Sciatic nerve (tissue), 2 donors: ENCODE measurements at regions not wholly inside any gene's neighbourhood (a gene's known extent, or its start where the extent isn't known, plus 50 kb on each side); places are given as distances from the start of the nearest gene placed in this dataset.

ENCODE experiments used
- ATAC-seq: fragments of 200-7000 bp; cut with Tn5 transposase; one replicate; pipeline ENCODE4 v1.9.1; 2020; ENCODE audit warnings: mild to moderate bottlenecking, moderate library complexity
- DNase-seq: peaks from one replicate; pipeline ENCODE4 v3.0.0-alpha.2; 2020; ENCODE audit warnings: low spot score
- intact Hi-C: fragments of 100-400 bp; cut with DNase I; formaldehyde crosslinking; loops from one replicate; pipeline ENCODE4 v1.14.2; 2022
- donor health status: DM: no; HTN: no; CAD: no.
- donor health status: DM: no; HTN: no; CAD: no.

DNA sequence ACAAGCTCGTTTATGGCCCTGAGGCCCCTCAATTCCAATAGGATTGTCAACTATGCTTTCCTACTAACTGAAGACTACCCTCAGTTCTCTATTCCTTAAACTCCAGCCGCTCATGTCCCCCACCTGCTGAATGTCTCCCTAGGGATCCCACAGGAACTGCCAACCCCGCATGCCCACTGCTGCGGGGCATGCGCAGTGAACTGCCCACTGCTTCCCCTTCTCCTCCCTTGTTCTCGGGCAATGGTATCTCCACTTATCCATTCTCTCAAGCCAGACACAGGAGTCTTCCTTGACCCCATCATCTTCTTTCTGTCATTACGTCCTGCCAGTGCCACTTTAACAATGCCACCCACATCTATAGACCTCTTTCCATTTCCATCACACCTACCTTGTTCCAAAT lies 90.0 kb downstream of the FGF18 start:
- intact Hi-C loops: no loop called here
- ATAC-seq (no peak), DNase-seq (no peak)

DNA sequence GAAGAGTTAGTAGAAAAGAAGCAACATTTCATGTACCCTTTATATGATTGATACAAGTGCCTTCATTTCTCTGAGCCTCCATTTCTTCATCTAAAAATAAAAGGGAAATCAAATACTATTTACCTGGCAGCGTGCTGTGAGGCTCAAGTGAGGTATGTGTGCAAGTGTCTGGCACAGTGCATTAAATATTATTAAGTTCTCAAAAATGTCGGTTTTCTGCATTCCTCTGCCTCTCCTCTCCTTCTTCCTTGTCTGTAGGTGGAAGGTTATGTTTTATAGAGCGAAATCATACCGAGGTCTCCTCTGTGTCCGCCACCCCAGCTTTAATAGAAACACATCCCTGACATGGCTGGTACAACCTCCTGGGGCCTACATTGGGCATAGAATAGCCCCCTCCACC lies 93.0 kb downstream of the FGF18 start:
- ATAC-seq (no peak), DNase-seq (no peak)
- intact Hi-C loops: no loop called here

DNA sequence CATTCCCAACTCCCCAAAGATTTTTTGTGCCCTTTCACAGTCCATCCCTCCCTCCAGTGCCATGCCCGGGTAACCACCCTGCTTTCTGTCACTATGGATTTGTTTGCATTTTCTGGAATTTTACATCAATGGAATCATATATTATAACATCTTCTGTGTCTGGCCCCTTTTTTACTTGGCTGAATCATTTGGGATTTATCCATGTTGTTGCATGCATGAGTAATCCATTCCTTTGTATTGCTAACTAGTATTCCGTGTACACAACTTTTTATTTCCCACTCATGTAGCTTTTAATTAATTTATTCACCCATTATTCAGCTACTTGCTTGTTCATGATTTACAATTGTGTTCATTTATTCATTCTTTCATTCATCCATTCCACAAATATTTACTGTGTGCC lies 94.1 kb downstream of the FGF18 start:
- intact Hi-C loops: no loop called here
- no peak for DNase-seq
- no peak for ATAC-seq

DNA sequence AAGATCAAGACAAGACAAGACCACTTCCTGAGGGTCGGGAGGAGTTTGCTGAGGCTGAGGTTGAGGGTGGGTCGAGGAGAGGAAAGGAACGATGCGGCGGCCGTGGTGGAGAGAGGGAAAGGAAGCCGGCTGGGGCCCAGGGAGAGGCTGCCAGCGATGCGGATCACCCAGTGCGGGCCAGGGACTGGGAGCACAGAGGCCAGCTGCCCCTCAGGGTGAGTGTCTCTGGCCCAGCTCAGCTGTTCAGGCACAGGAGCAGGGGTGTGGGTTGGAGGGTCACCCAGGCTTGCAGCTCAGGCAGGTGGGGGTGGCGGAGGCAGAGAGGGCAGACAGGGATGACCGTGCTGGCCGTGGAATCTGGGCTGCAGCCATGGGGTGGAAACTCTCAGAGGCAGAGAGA lies 99.5 kb downstream of the FGF18 start:
- DNase-seq (no peak), ATAC-seq (no peak)
- intact Hi-C loops: no loop called here

DNA sequence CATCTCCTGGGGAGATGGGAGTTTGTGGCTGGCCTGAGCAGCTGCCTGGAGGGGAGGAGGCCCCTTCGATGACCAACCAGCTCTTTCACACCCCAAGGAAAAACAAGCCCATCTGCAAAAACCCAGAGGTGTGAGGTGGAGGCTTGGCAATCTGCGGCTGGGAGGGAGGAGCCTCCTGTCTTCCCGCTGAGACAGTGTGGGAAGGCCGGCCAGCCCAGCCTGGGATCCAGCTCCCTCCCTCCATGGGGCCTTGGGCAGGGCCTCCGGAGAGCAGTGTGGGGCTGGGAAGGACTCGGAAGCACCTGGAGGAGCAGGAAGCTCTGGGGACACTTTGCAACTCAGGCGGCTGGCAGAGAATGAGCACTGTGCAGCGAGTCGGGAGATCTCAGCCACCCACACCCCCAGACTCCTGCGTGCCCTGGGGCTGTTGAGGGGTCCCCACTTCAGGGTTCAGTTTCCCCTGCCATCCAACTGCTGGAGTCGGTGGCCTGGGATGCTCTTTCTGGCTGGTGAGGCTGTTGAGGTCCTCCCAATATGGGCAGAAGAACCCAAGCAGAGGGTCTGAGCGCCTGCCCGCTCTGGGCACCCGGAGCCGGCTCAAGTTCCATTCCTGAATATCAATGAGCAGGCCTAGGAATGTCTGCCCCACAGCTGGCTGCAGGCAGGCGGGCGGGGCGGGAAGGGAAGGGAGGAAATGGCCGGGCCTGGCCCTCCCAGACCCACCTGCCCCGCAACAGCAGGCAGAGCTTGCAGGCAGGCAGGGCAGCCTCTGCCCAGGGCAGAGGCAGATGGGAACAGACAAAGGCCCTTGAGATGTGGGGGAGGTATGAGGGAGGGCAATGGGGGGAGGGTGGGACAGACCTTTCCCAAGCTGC lies 101.1 kb downstream of the FGF18 start:
- DNase-seq: no peak
- ATAC-seq: peak; percentile 66
- intact Hi-C loops: no loop called here

DNA sequence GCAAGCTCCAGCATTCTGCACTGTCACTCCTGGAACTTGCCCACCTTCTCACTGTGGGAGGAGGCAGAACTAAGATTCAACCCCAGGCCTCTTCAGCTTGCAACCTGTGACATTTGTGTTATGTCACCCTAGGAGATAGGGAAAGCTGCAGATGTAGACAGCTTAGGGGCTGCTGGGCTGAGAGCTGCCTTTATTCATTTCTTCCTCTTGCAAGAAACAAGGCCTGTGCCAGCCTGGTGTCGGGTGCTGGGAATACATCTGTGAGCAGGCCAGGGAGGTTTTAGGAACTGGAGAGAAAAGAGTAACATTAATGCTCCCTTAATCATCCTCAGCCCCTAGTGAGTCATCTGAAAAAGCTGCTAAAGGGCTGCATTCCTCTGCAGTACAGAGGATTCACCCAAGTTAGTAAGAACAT lies 101.8 kb downstream of the FGF18 start:
- intact Hi-C loops: no loop called here
- DNase-seq (no peak), ATAC-seq (peak; percentile 54)

DNA sequence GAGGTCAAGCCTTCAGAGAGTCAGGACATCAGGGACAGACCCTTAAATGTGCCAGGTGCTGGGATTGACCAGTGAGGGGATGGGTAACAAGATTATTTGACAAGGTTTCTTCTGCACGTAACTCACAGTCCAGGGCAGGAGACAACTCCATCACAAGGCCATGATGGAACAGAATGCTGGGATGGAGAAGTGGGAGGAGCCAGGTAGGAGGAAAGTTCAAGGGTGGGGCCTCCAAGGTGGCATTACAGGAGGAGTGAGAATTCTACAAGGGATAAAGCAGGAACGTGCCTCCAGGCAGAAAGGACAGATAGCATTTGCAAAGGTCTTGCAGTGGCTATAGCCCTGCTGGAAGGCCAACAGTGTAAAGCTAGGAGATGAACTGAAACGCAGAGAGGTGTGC lies 102.2 kb downstream of the FGF18 start:
- no peak for DNase-seq
- no peak for ATAC-seq
- intact Hi-C loops: no loop called here

DNA sequence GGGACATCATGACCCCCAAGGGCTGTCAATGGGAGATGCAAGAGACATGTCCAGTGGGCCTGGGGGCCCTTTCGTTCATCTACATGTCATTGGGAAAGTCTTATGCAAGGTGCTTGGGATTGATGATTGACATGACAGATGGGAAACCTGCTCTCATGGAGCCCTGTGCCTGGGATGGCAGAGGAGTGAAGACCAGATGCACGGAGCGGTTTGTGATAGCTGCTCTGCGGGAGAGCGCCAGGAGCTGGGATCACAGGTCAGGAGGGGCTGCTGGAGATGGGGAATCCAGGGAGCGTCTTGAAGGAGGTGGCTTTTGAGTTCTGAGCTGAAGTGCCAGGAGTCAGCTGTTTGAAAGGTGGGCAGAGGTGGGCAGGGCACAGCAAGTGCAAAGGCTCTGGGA lies 104.3 kb downstream of the FGF18 start:
- no peak for ATAC-seq
- intact Hi-C loops: no loop called here
- no peak for DNase-seq

DNA sequence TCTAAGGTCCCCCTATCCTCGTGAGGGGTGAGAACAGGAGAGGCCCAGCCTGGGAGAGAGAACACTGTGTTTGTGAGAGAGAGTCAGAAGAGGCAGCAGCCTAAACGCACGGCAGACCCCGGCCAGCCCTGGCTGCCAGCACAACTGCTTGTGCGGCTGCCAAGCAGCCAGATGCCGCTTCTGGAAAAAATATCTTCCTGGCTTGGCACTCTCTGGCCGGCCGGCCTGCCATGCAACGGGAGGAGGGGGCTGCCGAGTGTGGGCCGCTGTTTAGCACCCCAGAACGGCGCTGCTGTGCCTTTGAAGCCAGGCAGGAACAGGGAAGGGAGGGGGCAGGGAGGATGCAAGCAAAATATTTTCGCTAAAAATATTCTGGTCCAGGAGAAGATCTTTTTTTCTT lies 105.0 kb downstream of the FGF18 start:
- intact Hi-C loops: no loop called here
- no peak for ATAC-seq

DNA sequence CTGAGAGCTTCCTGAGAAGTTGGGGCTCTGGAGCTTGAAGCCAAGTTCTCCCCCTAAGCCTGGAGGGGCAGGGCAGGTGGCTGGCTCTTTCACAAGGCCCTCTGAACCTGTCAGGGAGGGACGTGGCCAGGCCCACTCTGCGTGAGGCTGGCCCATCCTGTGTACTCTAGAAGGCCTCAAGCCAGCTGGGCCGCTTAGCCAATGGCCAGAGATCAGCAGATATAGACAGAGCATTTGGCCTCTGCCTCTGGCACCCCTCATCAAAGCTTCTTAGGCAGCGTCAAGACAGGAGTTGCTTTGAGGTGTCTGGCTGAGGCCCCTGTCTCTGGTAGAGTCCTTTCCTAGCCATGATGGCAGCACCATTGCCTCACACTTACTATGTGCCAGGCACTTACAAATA lies 105.6 kb downstream of the FGF18 start:
- no peak for DNase-seq

More for the DNA sequence above, 105.0 kb downstream of the FGF18 start:
- no peak for DNase-seq

DNA sequence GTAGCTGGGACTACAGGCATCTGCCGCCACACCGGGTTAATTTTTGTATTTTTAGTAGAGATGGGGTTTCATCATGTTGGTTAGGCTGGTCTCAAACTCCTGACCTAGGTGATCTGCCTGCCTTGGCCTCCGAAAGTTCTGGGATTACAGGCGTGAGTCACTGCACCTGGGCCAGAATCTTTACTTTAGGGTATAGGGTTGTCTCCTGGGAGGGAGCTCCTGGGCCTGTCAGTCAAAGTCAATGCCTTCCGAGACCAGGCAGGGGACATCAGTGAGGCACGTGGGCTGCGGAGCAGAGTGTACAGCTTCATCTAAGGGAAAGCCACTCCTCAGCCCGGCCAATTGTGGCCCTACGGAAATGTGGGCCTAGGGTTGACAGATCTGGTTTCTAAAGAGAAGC lies 108.6 kb downstream of the FGF18 start:
- DNase-seq (no peak), ATAC-seq (no peak)
- intact Hi-C loops: no loop called here

More for the DNA sequence above, 105.6 kb downstream of the FGF18 start:
- intact Hi-C loops: no loop called here
- ATAC-seq: peak; percentile 21

DNA sequence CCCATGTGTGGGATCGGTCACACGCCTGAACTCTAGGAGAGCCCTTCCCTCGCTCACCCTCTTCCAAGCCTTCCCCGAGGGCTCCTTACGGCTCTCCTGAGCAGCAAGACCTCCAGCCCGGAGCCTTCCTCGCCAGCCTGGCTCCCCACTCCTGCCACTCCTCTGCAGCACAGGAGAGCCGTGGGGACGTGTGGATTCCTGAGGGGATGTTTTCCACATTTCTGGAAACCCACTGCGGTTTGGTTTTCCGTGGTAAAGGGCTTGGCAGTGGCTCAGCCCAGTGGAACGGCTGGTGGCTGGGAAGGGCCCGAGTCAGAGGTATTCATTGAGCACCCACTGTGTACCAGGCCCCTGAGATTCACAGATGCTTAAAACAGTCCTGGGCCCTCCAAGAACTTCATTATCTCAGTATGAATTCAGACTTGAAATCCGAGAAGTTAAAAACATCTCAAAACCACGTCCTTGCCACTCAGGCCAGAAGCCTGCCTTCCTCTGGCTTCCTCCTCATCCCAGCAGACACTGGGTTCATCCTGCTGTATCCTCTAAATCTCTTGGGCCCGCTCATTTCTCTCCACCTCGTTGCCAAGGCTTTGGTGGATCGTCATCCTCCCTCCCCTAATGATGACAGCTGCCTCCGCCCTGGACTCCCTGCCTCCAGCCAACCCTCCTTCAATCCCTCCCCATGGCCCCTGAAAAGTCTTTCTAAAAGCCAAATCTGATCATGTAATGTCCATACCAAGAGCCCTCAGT lies 109.6 kb downstream of the FGF18 start:
- intact Hi-C loops: no loop called here
- ATAC-seq: peak; percentile 72
- no peak for DNase-seq

DNA sequence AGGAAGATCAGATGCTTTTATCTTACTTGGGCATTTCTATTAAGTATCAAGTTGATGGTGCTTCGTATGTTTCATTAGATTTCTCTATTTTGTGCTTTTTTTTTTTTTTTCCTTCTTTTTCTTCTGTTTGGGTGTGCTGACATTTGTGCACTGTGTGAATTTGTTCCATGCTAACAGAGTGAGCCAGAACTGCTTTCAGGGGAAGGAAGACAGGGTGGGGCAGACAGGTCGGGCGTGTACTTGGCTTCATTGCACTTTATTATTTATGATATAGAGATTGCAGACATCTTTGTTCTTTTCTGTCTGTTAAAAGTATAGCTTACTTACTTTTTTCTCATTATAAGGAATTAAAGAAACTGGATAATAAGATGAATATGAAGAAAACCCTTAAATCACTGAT lies 112.2 kb downstream of the FGF18 start:
- ATAC-seq: no peak
- DNase-seq: no peak
- intact Hi-C loops: no loop called here

DNA sequence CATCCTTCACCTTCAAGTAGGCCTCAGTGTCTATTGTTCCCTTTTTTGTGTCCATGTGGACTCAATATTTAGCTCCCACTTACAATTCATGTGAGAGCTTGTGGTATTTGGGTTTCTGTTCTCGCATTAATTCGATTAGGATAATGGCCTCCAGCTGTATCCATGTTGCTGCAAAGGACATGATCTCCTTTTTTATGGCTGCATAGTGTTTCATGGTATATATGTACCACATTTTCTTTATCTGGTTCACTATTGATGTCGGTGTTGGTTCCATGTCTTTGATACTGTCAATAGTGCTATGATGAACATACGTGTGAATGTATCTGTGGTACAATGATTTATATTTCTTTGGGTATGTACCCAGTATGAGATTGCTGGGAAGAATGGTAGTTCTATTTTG lies 113.7 kb downstream of the FGF18 start:
- DNase-seq: no peak
- ATAC-seq: no peak
- intact Hi-C loops: no loop called here

DNA sequence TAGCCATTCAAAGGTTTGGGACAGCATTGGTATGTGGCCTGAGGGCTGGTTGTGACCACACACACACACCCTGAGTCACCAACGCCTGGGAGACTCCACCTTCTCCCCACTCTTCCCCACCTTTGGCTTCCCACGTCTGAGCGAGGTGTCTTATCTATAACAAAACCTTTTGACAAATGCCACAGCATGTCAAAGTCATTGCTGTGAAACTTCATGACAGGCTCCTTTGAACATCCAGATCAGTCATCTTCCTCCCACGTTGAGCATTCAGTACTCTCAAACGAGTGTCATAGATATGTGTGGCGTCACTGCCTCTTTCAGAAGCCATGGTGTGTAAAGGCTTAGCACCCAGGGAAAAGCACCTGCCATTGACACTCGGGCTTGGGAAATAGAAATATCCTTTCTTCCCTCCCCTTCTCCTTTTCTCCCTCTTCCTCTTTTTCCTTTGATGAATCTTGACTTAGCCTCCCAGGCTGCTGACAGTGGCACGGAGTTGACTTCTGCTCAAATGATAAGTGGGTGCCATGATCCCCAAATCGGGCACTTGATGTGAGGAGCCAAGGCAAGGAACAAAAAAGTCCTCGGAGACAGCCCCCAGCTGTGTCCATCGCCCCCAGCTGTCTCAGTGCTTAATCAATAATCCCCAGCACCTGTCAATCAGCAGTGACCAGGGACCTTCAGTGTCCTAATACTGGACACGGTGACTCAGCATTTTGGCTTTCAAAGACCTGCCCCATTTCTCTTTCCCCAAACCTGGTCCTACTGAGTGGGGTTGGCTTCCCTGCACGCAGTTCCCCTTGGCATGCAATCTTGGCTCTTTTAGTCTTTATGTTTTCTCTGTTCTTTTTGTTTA lies 114.8 kb downstream of the FGF18 start:
- DNase-seq: no peak
- intact Hi-C loops: no loop called here
- ATAC-seq: no peak

DNA sequence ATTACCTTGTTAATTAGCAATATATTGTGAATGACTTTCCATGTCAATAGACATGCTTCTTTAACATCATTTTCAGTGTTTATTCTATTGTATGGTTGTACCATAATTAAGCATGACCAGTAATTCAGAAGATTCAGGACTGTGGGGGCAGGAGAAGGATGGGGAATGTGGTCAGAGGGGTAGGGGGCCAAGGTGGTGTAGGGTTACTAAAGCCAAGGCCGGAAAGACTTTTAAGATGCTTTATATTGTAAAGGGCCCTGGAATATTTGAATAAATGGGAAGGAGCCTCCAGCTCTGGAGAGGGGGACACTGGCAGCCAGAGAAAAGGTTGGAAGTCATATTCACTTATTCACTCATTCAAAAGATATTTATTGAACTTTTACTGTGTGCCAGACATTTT lies 115.7 kb downstream of the FGF18 start:
- intact Hi-C loops: no loop called here
- ATAC-seq: no peak
- DNase-seq: no peak

DNA sequence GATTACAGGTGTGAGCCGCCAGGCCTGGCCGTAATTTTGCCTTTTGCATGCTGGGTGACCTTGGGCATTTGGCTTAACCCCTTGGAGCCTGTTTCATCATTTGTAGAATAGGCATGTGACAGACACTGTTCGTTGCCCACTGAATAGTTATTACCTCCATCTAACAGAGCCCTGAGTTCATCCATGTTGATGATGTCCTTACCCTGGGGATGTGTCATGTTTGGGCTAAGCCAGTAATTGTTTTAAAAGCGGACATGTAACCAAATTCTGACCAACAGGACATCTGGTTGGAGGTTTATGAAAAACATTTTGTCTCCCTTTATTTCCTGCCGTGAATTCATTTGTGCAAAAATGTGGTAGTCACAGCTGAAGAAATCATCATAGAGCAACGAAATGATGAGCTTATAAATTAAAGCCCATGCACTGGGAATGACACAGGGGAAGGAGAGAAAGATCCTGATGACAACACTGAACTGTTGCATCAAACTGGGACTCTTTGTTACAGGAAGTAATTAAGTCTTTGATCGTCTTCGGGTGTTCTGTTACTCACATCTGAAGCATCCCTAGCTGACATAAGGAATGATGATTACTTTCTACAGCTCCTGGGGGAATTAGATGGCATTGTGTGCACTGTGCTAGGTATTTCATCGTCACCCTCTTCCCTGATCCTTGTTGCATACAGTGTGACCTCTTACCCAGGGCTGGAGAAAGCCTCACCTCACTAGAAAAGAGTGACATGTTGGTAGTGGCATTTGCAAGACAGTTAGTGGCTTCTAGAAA lies 117.8 kb downstream of the FGF18 start:
- intact Hi-C loops: no loop called here
- DNase-seq (no peak), ATAC-seq (no peak)

DNA sequence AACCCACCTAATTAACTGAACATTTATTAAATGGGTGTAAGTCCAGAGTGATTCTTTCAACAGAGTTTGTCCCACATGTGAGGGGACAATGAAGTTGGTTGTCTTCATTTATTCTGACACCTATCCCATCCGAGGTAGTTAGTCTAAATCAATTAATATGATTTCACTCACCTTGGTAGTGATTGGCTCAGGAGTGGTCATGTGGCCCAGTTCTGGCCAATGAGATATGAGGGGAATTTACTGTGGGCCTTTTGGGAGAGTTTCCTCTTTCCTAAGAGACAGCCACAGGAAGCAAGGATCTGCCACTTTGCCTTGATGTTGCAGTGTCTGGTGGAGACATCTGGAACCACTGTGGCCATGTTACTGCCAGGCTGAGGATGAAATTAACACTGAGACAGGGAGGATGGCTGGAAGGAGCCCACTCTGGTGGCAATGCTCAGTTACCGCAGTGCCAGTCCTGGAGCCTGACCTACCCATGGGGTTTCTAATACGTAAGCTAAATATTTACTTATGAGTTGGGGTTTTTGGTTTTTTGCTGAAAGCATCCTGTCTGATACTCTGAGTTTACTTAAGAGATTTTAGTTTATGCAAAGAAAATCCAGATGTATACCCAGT lies 118.6 kb downstream of the FGF18 start:
- intact Hi-C loops: no loop called here
- ATAC-seq (no peak), DNase-seq (no peak)

DNA sequence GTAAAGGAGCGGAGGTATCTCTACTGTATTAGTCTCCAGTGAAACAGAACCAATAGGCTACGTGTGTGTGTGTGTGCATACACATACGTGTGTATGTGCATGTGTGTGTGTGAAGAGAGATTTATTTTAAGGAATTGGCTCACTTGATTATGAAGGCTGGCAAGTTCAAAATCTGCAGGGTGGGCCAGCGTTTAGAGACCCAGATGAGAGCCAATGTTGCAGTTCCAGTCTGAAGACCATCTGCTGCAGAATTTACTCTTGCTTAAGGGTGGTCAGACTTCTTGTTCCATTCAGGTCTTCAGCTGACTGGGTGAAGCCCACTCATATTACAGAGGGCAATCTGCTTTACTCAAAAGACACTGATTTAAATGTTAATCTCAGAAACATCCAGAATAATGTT lies 119.2 kb downstream of the FGF18 start:
- intact Hi-C loops: no loop called here
- ATAC-seq: no peak
- DNase-seq: no peak
